Hindlimb muscle (tissue), 1 donor: ENCODE measurements at regions not wholly inside any gene's neighbourhood (a gene's known extent, or its start where the extent isn't known, plus 50 kb on each side); places are given as distances from the start of the nearest gene placed in this dataset.
A peak's percentile ranks its signal among the peaks of the same experiment; 100 is the strongest.
"Not testable (repeated sequence)": the region's sequence is repeated elsewhere in the genome, so short reads cannot be mapped to it uniquely, and the experiment has no call there.

Source experiments
- DNase-seq: peaks from one replicate; pipeline ENCODE4 v3.0.0-alpha.2; 2013

DNA sequence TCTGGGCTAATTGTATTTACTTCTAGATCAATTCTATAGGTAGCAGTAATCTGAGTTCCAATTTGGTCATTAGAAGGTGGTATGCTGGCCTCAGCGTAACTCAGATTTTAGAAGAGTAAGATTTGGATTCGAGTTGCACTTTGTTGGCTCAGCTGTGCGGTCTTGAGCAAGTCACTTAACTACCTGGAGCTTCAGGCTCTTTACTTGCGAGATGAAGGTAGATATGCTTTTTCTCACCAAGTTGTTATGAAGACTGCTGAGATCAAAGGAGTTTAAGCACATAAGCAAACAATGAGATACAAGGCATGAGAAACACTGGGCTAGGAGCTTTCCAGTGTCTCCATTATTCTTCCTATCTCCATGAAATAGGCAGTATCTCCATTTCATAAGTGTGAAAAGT, 133.8 kb upstream of the RANBP3L start:
- DNase-seq, result no peak

DNA sequence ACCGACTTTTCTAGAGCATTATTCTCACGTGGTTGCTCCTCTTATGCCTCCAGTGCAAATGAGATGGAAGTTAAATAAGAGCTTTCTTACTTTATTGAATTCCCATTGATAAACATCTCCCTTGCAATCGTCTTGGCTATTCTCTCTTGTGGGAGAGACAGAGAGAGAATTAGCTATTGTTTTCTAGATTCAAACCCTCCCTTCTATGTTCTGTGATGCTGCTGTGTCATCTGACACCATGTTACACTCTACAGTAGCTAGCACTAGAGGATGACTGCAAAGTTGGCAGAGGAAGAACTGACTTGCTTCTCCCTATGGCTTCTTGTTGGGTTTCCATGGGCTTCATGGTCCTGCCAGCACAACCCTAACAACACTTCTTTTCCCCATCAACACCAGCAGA, 134.6 kb upstream of the RANBP3L start:
- DNase-seq, result no peak

DNA sequence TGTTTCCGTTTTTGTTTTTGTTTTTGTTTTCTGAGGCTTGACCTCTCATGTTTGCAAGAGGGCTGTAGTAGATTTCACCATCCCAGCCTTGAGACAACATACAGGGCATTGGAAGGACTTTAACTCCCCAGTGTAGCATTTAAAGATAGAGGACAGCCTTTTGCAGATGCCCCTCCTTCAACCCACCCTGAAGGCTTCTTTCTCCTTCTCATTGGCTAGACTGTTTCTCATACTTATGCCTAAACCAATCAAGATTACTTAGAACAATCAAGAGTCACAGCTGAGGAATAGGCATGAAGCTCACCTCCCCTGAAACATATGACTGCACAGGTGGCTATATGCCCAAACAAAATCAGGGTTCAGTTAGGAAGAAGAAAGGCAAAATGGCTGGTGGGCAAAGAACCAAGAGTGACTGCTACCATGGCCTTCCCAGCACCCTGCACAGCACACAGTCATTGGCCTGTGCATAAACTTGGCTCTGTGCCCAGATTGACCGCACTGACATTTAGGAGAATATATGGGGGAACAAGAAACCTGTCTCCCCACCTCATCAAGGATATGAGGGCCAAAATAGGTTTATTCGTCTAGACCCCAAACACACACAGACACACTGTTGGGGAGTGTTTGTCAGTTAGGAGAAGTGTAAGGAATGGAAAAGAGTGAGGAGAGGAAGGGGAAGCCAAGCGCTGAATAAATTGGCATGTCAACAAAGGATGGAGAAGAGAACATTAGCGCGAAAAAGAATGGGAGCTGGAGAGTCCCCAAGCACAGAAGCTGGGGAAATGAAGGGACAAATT, 137.3 kb upstream of the RANBP3L start:
- no peak for DNase-seq

- DNase-seq, result no peak
Observed at GRCh38 chr5:36440300-36440699, 138.6 kb upstream of the RANBP3L start.

DNA sequence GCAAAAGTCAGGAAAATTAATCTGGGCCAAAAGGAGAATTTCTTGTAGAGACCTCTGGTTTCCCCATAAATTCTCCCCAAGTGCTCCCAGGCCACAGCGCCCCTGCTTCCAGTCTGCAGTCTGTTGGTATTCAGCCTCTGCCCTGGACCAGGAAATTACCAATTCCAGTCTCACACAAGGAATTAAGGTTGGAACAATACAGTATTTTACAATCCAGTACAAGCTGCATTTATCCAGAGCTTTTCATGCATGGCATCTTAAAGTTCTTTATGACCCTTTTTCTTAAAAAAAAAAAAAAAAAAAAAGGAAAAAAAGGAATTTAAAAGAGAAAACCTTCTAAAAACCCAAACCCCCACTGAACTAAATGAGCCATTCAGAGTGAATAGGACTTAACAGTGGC, 139.6 kb upstream of the RANBP3L start:
- DNase-seq, result no peak

DNA sequence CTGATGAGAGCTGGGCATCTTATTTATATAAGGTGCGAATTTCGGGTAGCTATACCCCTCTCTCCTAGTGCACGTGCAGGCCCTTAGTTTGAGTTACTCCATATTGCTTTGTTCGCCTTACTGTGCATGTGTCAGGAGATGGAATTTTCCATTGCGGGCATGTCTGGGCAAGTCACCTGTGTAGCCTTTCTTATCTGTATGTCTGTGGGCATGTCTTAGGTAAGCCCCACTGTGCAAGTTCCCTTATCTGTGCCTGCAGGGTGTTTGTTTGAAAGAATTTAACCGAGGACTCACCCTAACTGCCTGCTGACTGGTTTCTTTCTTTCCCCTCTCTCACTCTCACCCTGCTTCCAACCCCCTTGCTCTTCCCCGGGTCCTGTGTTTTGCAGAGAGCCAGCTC, 140.7 kb upstream of the RANBP3L start:
- no peak for DNase-seq

- DNase-seq, result no peak
Observed at GRCh38 chr5:36442796-36443195, 141.1 kb upstream of the RANBP3L start.

- no peak for DNase-seq
Observed at GRCh38 chr5:36443941-36444340, 142.2 kb upstream of the RANBP3L start.

DNA sequence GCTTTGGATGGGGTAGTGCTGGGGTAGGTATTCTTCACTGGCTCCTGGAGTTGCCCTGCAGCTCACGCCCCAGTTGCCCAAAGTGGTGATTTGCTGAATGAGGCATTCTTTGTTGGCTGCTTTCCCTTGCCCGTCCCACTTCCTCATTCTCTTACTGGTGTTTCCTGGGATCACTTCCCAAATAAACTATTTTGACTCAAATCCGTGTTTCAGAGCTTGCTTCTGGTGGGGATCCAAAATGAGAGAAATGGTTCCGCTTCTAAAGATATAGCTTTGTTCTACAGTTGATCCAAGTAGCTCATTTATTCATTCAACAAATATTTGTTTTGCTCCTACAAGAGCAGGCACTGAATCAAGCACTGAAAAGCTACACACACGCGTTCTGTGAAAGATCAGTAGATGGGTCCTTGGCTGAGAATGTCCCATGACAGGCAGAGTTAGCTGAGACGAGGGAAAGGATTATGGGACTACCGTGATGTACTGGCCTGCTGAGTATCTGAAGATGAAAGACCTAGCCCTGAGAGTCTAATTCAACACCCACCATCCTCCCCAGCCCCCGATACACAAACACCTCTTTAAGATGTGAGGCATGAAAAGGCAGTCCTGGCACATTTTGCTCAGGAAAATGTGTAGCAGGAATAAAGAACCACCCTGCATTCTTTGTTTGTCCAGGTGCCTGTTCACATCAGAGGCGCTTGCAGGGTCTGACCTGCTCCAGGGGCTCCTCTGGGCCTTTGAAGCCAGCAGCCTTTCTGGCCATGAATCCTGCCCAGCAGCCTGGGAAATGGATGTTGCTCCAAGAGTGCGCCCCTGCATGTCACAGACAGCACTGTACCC, 143.1 kb upstream of the RANBP3L start:
- no peak for DNase-seq

- no peak for DNase-seq
Observed at GRCh38 chr5:36447776-36448175, 146.1 kb upstream of the RANBP3L start.

DNA sequence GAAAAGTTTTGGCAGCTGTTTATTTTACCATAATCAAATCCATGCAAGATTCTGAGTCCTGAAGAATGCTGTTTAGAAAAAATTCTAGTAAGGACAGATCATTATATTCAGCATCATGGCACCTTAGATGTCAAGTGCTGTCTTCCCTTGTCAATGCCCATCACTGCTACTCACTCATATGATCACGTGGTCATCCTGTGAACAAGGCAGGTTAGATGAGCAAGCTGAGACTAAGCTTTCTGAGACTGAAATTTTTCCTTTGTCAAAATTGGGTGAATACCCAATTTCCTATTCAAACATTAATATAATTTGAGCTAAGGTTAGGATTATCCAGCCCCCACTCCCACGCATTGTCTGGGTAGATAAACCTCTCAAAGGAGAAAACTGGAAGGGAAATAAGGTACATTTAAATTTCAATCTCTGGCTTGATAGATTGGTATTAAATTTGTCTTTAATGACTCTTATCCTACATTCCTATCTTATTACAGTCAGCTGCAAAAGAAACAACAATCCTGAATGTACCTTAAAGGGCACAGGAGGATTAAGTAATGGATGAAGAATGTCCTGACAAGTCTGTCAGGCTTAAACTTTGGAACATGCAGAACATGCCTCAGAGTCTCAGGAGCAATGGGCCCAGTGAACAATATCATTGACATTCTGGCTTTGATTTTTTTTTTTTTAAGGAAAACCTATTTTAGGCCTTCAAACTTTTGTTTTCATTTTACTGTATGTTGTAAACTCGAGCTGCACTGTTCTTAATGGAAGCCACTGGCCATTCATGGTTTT, 148.7 kb upstream of the RANBP3L start:
- DNase-seq, result no peak

- peak; percentile 26 for DNase-seq
Observed at GRCh38 chr5:36452424-36453006, 150.8 kb upstream of the RANBP3L start.

GRCh38 chr5:36457511-36458270, 148.7 kb upstream of the SLC1A3 start:
- no peak for DNase-seq

- no peak for DNase-seq
Observed at GRCh38 chr5:36458746-36459145, 147.7 kb upstream of the SLC1A3 start.

GRCh38 chr5:36459176-36460135, 146.9 kb upstream of the SLC1A3 start:
- DNase-seq, result no peak

DNA sequence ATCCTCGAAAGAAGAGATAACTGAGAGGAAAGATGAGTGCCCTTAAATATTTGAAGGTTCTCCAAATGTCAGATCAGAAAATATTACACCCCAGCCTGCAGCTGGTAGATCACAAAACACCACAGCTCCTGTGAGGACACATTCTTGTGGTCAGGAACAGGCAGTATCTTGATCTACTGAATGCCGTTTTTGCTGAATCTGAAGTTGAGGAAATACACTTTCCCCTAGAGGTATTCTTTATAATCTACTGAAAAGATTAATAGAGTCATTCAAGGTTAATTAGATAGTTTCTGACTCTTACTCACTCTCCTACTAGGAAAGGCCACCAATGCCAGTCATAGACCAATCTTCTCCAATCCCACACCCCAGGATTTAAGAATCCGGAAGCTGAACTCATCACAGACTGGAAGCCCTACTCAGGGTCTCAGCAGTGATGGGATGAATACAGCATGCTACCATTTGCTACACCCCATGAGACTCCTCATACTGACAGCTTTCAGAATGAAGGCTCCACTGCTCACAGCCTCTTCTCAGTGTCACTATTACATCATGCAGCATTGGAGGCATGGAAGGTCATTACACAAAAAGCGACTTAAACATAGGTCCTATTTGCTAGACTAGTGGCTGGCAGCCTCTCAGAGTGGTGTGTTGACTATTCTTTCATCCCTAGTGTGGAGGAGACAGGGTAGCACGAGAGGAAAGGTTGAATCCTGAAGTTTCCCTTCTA, 143.9 kb upstream of the SLC1A3 start:
- DNase-seq, result no peak

GRCh38 chr5:36475942-36476341, 130.5 kb upstream of the SLC1A3 start:
- DNase-seq, result not testable (repeated sequence)

GRCh38 chr5:36478646-36479317, 127.6 kb upstream of the SLC1A3 start:
- DNase-seq, result no peak

- DNase-seq, result no peak
Observed at GRCh38 chr5:36481454-36482120, 124.8 kb upstream of the SLC1A3 start.
